ENCODE measurements at regions not wholly inside any gene's neighbourhood (a gene's known extent, or its start where the extent isn't known, plus 50 kb on each side); places are given as distances from the start of the nearest gene placed in this dataset.
"Not testable (repeated sequence)": the region's sequence is repeated elsewhere in the genome, so short reads cannot be mapped to it uniquely, and the experiment has no call there.

- peaks cover 8% of the 10 kb centered on the region for H3K9me3 Mint-ChIP-seq
- no peaks in the 10 kb centered on the region for H3K27me3 Mint-ChIP-seq
- no peaks in the 10 kb centered on the region for H3K36me3 Mint-ChIP-seq (ENCODE audit: low read depth)
- H3K4me1 Mint-ChIP-seq = no peaks in the 10 kb centered on the region
- no peak overlapping the region for H3K4me3 Mint-ChIP-seq
- H3K27ac Mint-ChIP-seq = no peak overlapping the region
- ATAC-seq (no peak), DNase-seq (no peak)
These were observed 369.4 kb downstream of the OLFM4 start for GRCh38 chr13:53398051-53398450.

GRCh38 chr13:53405616-53406015 is 377.0 kb downstream of the OLFM4 start:
- H3K4me3 Mint-ChIP-seq = no peak overlapping the region
- H3K36me3 Mint-ChIP-seq (ENCODE audit: low read depth) = no peaks in the 10 kb centered on the region
- no peaks in the 10 kb centered on the region for H3K27me3 Mint-ChIP-seq
- no peaks in the 10 kb centered on the region for H3K9me3 Mint-ChIP-seq
- H3K4me1 Mint-ChIP-seq = no peaks in the 10 kb centered on the region
- DNase-seq (no peak), ATAC-seq (no peak)
- H3K27ac Mint-ChIP-seq = no peak overlapping the region

GRCh38 chr13:53408306-53408705 is 379.7 kb downstream of the OLFM4 start:
- Mint-ChIP-seq H3K9me3 (no peaks in the 10 kb centered on the region), H3K27ac (no peak overlapping the region), H3K36me3 (ENCODE audit: low read depth) (no peaks in the 10 kb centered on the region), H3K4me3 (no peak overlapping the region), H3K27me3 (no peaks in the 10 kb centered on the region), H3K4me1 (no peaks in the 10 kb centered on the region)
- ATAC-seq (no peak), DNase-seq (no peak)

- DNase-seq (no peak), ATAC-seq (no peak)
- Mint-ChIP-seq H3K36me3 (ENCODE audit: low read depth) (no peaks in the 10 kb centered on the region), H3K9me3 (no peaks in the 10 kb centered on the region), H3K4me3 (no peak overlapping the region), H3K27ac (no peak overlapping the region), H3K27me3 (no peaks in the 10 kb centered on the region), H3K4me1 (no peaks in the 10 kb centered on the region)
These were observed 380.4 kb downstream of the OLFM4 start for GRCh38 chr13:53408847-53409568.

GRCh38 chr13:53411463-53411862 is 382.9 kb downstream of the OLFM4 start:
- Mint-ChIP-seq H3K27ac (no peak overlapping the region), H3K27me3 (no peaks in the 10 kb centered on the region), H3K9me3 (no peaks in the 10 kb centered on the region), H3K4me3 (no peak overlapping the region), H3K36me3 (ENCODE audit: low read depth) (no peaks in the 10 kb centered on the region), H3K4me1 (no peaks in the 10 kb centered on the region)
- DNase-seq (no peak), ATAC-seq (no peak)

- Mint-ChIP-seq H3K9me3 (peaks cover 15% of the 10 kb centered on the region), H3K4me3 (no peak overlapping the region), H3K36me3 (ENCODE audit: low read depth) (no peaks in the 10 kb centered on the region), H3K4me1 (no peaks in the 10 kb centered on the region), H3K27me3 (no peaks in the 10 kb centered on the region), H3K27ac (no peak overlapping the region)
- ATAC-seq = no peak
- DNase-seq = no peak
These were observed 386.5 kb downstream of the OLFM4 start for GRCh38 chr13:53415135-53415534.

GRCh38 chr13:53417601-53418000 is 389.0 kb downstream of the OLFM4 start:
- H3K9me3 Mint-ChIP-seq = peaks cover 15% of the 10 kb centered on the region
- no peak overlapping the region for H3K27ac Mint-ChIP-seq
- H3K4me3 Mint-ChIP-seq = no peak overlapping the region
- no peak for ATAC-seq
- H3K36me3 Mint-ChIP-seq (ENCODE audit: low read depth) = no peaks in the 10 kb centered on the region
- H3K4me1 Mint-ChIP-seq = no peaks in the 10 kb centered on the region
- no peak for DNase-seq
- H3K27me3 Mint-ChIP-seq = peaks cover 1% of the 10 kb centered on the region

GRCh38 chr13:53422415-53422814 is 393.8 kb downstream of the OLFM4 start:
- no peak for DNase-seq
- no peaks in the 10 kb centered on the region for H3K36me3 Mint-ChIP-seq (ENCODE audit: low read depth)
- peaks cover 12% of the 10 kb centered on the region for H3K9me3 Mint-ChIP-seq
- no peaks in the 10 kb centered on the region for H3K4me1 Mint-ChIP-seq
- no peak overlapping the region for H3K27ac Mint-ChIP-seq
- ATAC-seq = no peak
- H3K27me3 Mint-ChIP-seq = peaks cover 1% of the 10 kb centered on the region
- H3K4me3 Mint-ChIP-seq = no peak overlapping the region

GRCh38 chr13:53436396-53436795 is 407.8 kb downstream of the OLFM4 start:
- Mint-ChIP-seq H3K4me1 (no peaks in the 10 kb centered on the region), H3K9me3 (no peaks in the 10 kb centered on the region), H3K36me3 (ENCODE audit: low read depth) (no peaks in the 10 kb centered on the region), H3K27ac (no peak overlapping the region), H3K27me3 (no peaks in the 10 kb centered on the region), H3K4me3 (no peak overlapping the region)
- DNase-seq (no peak), ATAC-seq (no peak)

- DNase-seq (no peak), ATAC-seq (no peak)
- no peaks in the 10 kb centered on the region for H3K27me3 Mint-ChIP-seq
- no peaks in the 10 kb centered on the region for H3K9me3 Mint-ChIP-seq
- no peaks in the 10 kb centered on the region for H3K36me3 Mint-ChIP-seq (ENCODE audit: low read depth)
- no peak overlapping the region for H3K4me3 Mint-ChIP-seq
- no peaks in the 10 kb centered on the region for H3K4me1 Mint-ChIP-seq
- H3K27ac Mint-ChIP-seq = no peak overlapping the region
These were observed 411.0 kb downstream of the OLFM4 start for GRCh38 chr13:53439439-53440225.

GRCh38 chr13:53442979-53443378 is 414.4 kb downstream of the OLFM4 start:
- no peaks in the 10 kb centered on the region for H3K9me3 Mint-ChIP-seq

GRCh38 chr13:53445686-53446085 is 417.1 kb downstream of the OLFM4 start:
- no peak for ATAC-seq
- Mint-ChIP-seq H3K4me1 (no peaks in the 10 kb centered on the region), H3K27ac (no peak overlapping the region), H3K9me3 (peaks cover 17% of the 10 kb centered on the region), H3K4me3 (no peak overlapping the region), H3K36me3 (ENCODE audit: low read depth) (peaks cover 1% of the 10 kb centered on the region), H3K27me3 (no peaks in the 10 kb centered on the region)
- DNase-seq = no peak

More at GRCh38 chr13:53442979-53443378, 414.4 kb downstream of the OLFM4 start:
- Mint-ChIP-seq H3K27ac (no peak overlapping the region), H3K27me3 (no peaks in the 10 kb centered on the region), H3K36me3 (ENCODE audit: low read depth) (no peaks in the 10 kb centered on the region), H3K4me1 (no peaks in the 10 kb centered on the region), H3K4me3 (no peak overlapping the region)
- ATAC-seq = no peak
- no peak for DNase-seq

GRCh38 chr13:53447456-53447855 is 418.8 kb downstream of the OLFM4 start:
- H3K9me3 Mint-ChIP-seq = peaks cover 22% of the 10 kb centered on the region

GRCh38 chr13:53447863-53448262 is 419.2 kb downstream of the OLFM4 start:
- H3K27me3 Mint-ChIP-seq = no peaks in the 10 kb centered on the region
- no peak overlapping the region for H3K27ac Mint-ChIP-seq
- no peak overlapping the region for H3K4me3 Mint-ChIP-seq
- H3K36me3 Mint-ChIP-seq (ENCODE audit: low read depth) = peaks cover 1% of the 10 kb centered on the region
- DNase-seq (no peak), ATAC-seq (no peak)
- no peaks in the 10 kb centered on the region for H3K4me1 Mint-ChIP-seq
- H3K9me3 Mint-ChIP-seq = peaks cover 22% of the 10 kb centered on the region

More at GRCh38 chr13:53447456-53447855, 418.8 kb downstream of the OLFM4 start:
- no peak overlapping the region for H3K27ac Mint-ChIP-seq
- DNase-seq (no peak), ATAC-seq (no peak)
- no peak overlapping the region for H3K4me3 Mint-ChIP-seq
- peaks cover 1% of the 10 kb centered on the region for H3K36me3 Mint-ChIP-seq (ENCODE audit: low read depth)
- no peaks in the 10 kb centered on the region for H3K27me3 Mint-ChIP-seq
- H3K4me1 Mint-ChIP-seq = no peaks in the 10 kb centered on the region

GRCh38 chr13:53452263-53452808 is 423.7 kb downstream of the OLFM4 start:
- H3K27ac Mint-ChIP-seq; ATAC-seq; H3K4me1 Mint-ChIP-seq; H3K36me3 Mint-ChIP-seq (ENCODE audit: low read depth); H3K27me3 Mint-ChIP-seq; H3K4me3 Mint-ChIP-seq; DNase-seq: not testable (repeated sequence)
- H3K9me3 Mint-ChIP-seq = peaks cover 29% of the 10 kb centered on the region

Measured in activated naive CD8-positive, alpha-beta T cell treated with anti-CD3 and anti-CD28 coated beads, Interleukin-2, amount 50 U/mL, for 24 hours (primary cell).